ACC112 (cell line): ENCODE measurements at regions not wholly inside any gene's neighbourhood (a gene's known extent, or its start where the extent isn't known, plus 50 kb on each side); places are given as distances from the start of the nearest gene placed in this dataset.

ENCODE experiments used
- H2AFZ ChIP-seq: fragments of 200-600 bp; sonication (generic); one replicate; pipeline ENCODE4 v1.6.0; 2017; ENCODE audit warnings: antibody characterized with exemption, low read length; ENCODE audit not compliant: unreplicated experiment
- H3K27ac ChIP-seq: fragments of 200-600 bp; sonication (generic); 2 replicates; pipeline ENCODE4 v1.5.1; 2014; ENCODE audit warnings: low read depth, mild to moderate bottlenecking, antibody characterized with exemption, low read length, moderate library complexity
- H3K27me3 ChIP-seq: fragments of 200-600 bp; sonication (generic); 2 replicates; pipeline ENCODE4 v1.6.1; 2014; ENCODE audit warnings: mild to moderate bottlenecking, antibody characterized with exemption, low read length, moderate library complexity, mixed read lengths; ENCODE audit not compliant: insufficient read depth
- H3K36me3 ChIP-seq: fragments of 200-600 bp; sonication (generic); 2 replicates; pipeline ENCODE4 v1.6.1; 2016; ENCODE audit warnings: mild to moderate bottlenecking, antibody characterized with exemption, low read length, moderate library complexity, mixed read lengths; ENCODE audit not compliant: insufficient read depth
- H3K4me1 ChIP-seq: fragments of 200-600 bp; sonication (generic); one replicate; pipeline ENCODE4 v1.6.1; 2016; ENCODE audit warnings: low read length, mixed read lengths; ENCODE audit not compliant: insufficient read depth, unreplicated experiment, control insufficient read depth
- H3K4me3 ChIP-seq: fragments of 200-600 bp; sonication (generic); 2 replicates; pipeline ENCODE4 v1.5.1; 2014; ENCODE audit warnings: mild to moderate bottlenecking, low read depth, low read length
- H3K79me2 ChIP-seq: fragments of 200-600 bp; sonication (generic); one replicate; pipeline ENCODE4 v1.6.0; 2016; ENCODE audit warnings: low read length; ENCODE audit not compliant: control insufficient read depth, unreplicated experiment, insufficient read depth

DNA sequence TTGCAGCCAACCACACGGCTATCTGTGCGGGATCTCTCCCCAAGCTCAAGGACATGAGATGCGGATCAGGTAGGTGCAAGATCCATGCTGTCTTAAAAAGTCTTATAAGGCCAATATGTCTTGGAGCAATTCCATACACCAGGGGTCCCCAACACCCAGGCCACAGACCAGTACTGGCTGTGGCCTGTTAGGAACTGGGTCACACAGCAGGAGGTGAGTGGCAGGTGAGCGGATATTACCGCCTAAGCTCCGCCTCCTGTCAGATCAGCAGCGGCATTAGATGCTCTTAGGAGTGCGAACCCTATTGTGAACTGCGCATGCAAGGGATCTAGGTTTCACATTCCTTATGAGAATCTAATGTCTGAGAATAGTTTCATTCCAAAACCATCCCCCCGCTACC lies 68.8 kb upstream of the ZNF599 start:
- Histone ChIP-seq H3K79me2 (no peaks in the 10 kb centered on the region), H3K27me3 (peaks cover 36% of the 10 kb centered on the region), H3K4me3 (no peak overlapping the region), H3K36me3 (no peaks in the 10 kb centered on the region), H3K4me1 (no peaks in the 10 kb centered on the region), H3K27ac (no peak overlapping the region), H2AFZ (no peak overlapping the region)

DNA sequence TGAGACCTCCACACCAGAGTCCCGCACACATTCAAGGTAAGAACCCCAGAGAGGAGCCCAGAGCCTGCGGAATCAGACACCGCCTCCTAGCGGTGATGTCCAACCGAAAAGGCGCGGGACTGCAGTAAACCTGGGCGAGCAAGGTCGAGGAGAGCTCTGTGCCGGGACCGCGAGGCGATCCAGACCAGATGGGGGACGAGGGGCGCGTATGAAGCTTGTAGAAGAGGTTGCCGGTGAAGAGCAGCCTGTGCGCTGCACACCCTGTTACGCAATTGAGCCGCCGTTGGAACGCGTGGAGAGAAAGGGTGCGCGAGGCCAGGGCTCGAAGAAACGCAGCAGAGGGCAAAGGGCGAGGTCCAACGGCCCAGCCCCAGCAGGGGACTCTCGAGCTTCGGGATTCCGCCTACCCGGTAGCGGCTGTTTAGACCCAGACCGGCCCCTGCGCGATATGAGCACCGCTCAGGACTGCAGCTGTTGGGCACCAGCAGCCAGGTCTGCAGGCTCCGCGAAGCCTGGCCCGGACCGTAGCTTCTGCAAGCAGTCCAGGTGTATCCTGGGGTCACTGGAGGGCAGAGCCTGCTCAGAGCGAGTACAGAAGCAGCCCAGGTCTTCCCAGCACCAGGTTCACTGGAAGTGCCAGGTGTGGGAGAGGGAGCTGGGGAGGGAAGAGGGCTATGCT lies 65.9 kb upstream of the ZNF599 start:
- H3K4me3 ChIP-seq: peak overlapping the region; percentile 49
- H3K27ac ChIP-seq: no peak overlapping the region

GRCh38 chr19:34838248-34838647 lies 65.2 kb upstream of the ZNF599 start:
- Histone ChIP-seq H3K4me1 (no peaks in the 10 kb centered on the region), H2AFZ (no peak overlapping the region), H3K4me3 (peak overlapping the region; percentile 49; the same call in 1 of the 2 replicates)

More for the DNA sequence above, 65.9 kb upstream of the ZNF599 start:
- Histone ChIP-seq H2AFZ (no peak overlapping the region), H3K36me3 (no peaks in the 10 kb centered on the region), H3K4me1 (no peaks in the 10 kb centered on the region), H3K27me3 (peaks cover 60% of the 10 kb centered on the region), H3K79me2 (no peaks in the 10 kb centered on the region)

GRCh38 chr19:34837262-34837661 lies 64.2 kb upstream of the ZNF599 start:
- Histone ChIP-seq H3K79me2 (no peaks in the 10 kb centered on the region), H3K36me3 (no peaks in the 10 kb centered on the region), H3K27me3 (peaks cover 54% of the 10 kb centered on the region), H2AFZ (no peak overlapping the region), H3K4me3 (no peak overlapping the region), H3K4me1 (no peaks in the 10 kb centered on the region), H3K27ac (no peak overlapping the region)

More at GRCh38 chr19:34838248-34838647, 65.2 kb upstream of the ZNF599 start:
- Histone ChIP-seq H3K79me2 (no peaks in the 10 kb centered on the region), H3K27me3 (peaks cover 60% of the 10 kb centered on the region), H3K27ac (no peak overlapping the region), H3K36me3 (no peaks in the 10 kb centered on the region)

- Histone ChIP-seq H3K4me1 (no peaks in the 10 kb centered on the region), H3K36me3 (no peaks in the 10 kb centered on the region), H3K27ac (no peak overlapping the region), H2AFZ (no peak overlapping the region), H3K4me3 (no peak overlapping the region), H3K79me2 (no peaks in the 10 kb centered on the region), H3K27me3 (peaks cover 61% of the 10 kb centered on the region)
These were observed 62.8 kb upstream of the ZNF599 start for GRCh38 chr19:34835631-34836351.

DNA sequence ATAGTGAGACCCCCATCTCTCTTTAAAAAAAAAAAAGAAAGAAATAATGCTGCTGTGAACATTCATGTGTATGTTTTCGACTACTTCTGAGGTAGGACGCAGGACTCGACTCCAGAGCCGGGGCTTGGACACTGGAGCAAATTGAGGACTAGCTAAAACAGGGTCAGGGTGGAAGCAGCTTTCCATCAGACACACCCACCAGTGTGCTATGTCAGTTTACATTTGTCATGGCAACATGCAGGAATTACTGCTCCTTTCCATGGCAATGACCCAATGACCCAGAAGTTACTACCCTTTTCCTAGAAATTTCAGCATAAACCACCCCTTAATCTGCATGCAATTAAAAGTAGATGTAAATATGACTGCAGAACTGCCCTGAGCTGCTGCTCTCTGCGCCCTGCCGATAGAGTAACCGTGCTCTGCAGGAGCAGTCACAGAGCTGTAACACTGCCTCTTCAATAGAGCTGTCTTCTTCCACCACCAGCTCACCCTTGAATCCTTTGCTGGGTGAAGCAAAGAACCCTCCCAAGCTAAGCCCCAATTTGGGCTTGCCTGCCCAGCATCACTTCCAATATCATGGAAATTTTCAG lies 61.6 kb upstream of the ZNF599 start:
- Histone ChIP-seq H3K79me2 (no peaks in the 10 kb centered on the region), H3K27me3 (peaks cover 69% of the 10 kb centered on the region), H3K4me1 (no peaks in the 10 kb centered on the region), H2AFZ (no peak overlapping the region), H3K27ac (no peak overlapping the region), H3K4me3 (no peak overlapping the region), H3K36me3 (no peaks in the 10 kb centered on the region)

GRCh38 chr19:34832581-34833112 lies 59.6 kb upstream of the ZNF599 start:
- peaks cover 64% of the 10 kb centered on the region for H3K27me3 ChIP-seq
- H3K36me3 ChIP-seq: no peaks in the 10 kb centered on the region
- H3K27ac ChIP-seq: no peak overlapping the region
- no peak overlapping the region for H2AFZ ChIP-seq
- H3K4me1 ChIP-seq: no peaks in the 10 kb centered on the region
- H3K79me2 ChIP-seq: no peaks in the 10 kb centered on the region
- H3K4me3 ChIP-seq: no peak overlapping the region

GRCh38 chr19:34831714-34832113 lies 58.7 kb upstream of the ZNF599 start:
- Histone ChIP-seq H3K4me3 (no peak overlapping the region), H3K36me3 (no peaks in the 10 kb centered on the region), H3K4me1 (no peaks in the 10 kb centered on the region), H2AFZ (no peak overlapping the region), H3K27me3 (peaks cover 66% of the 10 kb centered on the region), H3K79me2 (no peaks in the 10 kb centered on the region), H3K27ac (no peak overlapping the region)

- no peak overlapping the region for H3K4me3 ChIP-seq
- no peaks in the 10 kb centered on the region for H3K79me2 ChIP-seq
- H3K27ac ChIP-seq: no peak overlapping the region
- H2AFZ ChIP-seq: no peak overlapping the region
- peaks cover 38% of the 10 kb centered on the region for H3K27me3 ChIP-seq
- no peaks in the 10 kb centered on the region for H3K4me1 ChIP-seq
- H3K36me3 ChIP-seq: no peaks in the 10 kb centered on the region
These were observed 55.1 kb upstream of the ZNF599 start for GRCh38 chr19:34828156-34828555.

DNA sequence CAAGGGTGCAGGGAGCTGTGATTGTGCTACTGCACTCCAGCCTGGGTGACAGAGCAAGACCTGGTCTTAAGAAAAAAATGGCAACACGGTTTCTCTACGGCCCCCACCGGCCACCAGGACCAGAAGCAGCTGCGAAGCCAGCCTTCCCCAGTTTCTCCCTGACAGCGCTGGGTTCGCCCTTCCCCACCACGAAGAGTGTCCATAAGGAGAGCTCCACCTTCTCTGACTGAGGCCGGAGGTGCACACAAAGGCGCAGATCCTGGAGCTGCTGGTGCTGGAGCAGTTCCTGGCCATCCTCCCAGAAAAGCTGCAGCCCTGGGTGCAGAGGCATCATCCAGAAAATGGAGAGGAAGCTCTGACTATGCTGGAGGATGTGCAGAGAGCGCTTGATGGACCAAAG lies 52.2 kb upstream of the ZNF599 start:
- Histone ChIP-seq H3K4me3 (no peak overlapping the region), H2AFZ (no peak overlapping the region), H3K27me3 (peaks cover 23% of the 10 kb centered on the region), H3K4me1 (no peaks in the 10 kb centered on the region), H3K79me2 (no peaks in the 10 kb centered on the region), H3K36me3 (no peaks in the 10 kb centered on the region), H3K27ac (no peak overlapping the region)
